ENCODE measurements at regions not wholly inside any gene's neighbourhood (a gene's known extent, or its start where the extent isn't known, plus 50 kb on each side); places are given as distances from the start of the nearest gene placed in this dataset.
"Not testable (repeated sequence)": the region's sequence is repeated elsewhere in the genome, so short reads cannot be mapped to it uniquely, and the experiment has no call there.

DNA sequence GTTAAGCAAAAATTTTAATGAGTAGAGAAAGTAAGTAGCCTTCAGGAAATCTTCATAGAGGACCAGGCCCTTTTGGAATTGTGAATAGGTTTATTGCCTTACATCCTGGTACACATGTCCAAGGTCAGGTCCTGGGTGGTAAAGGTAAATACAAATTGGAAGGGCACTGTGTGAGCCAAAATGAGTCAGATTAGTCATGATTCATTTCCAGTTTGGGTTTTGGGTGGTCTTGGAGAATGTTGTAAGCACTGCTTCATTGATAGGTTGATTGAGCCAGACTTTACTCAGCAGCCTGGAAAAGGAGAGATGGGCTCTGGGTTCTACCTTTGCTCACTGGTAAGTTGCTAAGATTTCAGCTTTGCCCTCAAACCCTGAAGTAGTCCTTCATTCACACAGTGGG lies 82.5 kb upstream of the ZNF169 start:
- no peak for DNase-seq (ENCODE audit: low read depth, low spot score)
- Histone ChIP-seq H3K36me3 (ENCODE audit: insufficient read depth, insufficient read length, low read length) (peaks cover 69% of the 10 kb centered on the region), H3K4me3 (ENCODE audit: insufficient read length, low read depth) (no peak overlapping the region), H3K9ac (ENCODE audit: insufficient read length, low read depth) (no peak overlapping the region), H3K27me3 (ENCODE audit: insufficient read depth, insufficient read length) (no peaks in the 10 kb centered on the region), H3K9me3 (ENCODE audit: insufficient read depth, low read length) (no peaks in the 10 kb centered on the region), H3K4me1 (ENCODE audit: insufficient read depth, insufficient read length) (no peaks in the 10 kb centered on the region)
- TF ChIP-seq SUZ12 (IDR thresholded peaks at IDR 0.05; ENCODE audit: extremely low read depth, insufficient read depth, insufficient read length) (no peak), YY1 (IDR thresholded peaks at IDR 0.05; ENCODE audit: insufficient read depth, insufficient read length) (no peak)

DNA sequence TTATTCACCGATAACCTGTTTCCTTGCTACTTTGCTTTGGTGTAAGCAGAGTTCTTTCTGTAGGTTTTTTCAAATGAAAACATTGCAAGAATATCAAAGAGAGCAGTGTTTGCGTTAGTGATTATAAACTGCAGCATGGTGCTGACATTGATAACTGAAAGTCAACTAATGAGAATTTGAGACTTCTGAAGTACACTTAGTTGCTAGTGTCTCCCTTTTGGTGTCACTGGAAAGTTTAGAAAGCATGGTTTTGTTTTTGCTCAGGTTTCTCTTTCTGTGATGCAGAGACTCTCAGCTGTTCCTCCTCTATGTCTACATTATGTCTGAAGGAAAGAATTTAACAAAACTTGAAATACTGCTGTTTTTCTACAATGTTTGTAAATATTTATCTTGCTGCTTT lies 80.2 kb upstream of the ZNF169 start:
- Histone ChIP-seq H3K36me3 (ENCODE audit: insufficient read depth, insufficient read length, low read length) (peaks cover 59% of the 10 kb centered on the region), H3K4me3 (ENCODE audit: insufficient read length, low read depth) (no peak overlapping the region), H3K9ac (ENCODE audit: insufficient read length, low read depth) (no peak overlapping the region), H3K4me1 (ENCODE audit: insufficient read depth, insufficient read length) (peaks cover 3% of the 10 kb centered on the region), H3K9me3 (ENCODE audit: insufficient read depth, low read length) (no peaks in the 10 kb centered on the region), H3K27me3 (ENCODE audit: insufficient read depth, insufficient read length) (no peaks in the 10 kb centered on the region)
- no peak for DNase-seq (ENCODE audit: low read depth, low spot score)
- TF ChIP-seq YY1 (IDR thresholded peaks at IDR 0.05; ENCODE audit: insufficient read depth, insufficient read length), result no peak
- no peak for TF ChIP-seq ZNF274 (IDR thresholded peaks at IDR 0.05; ENCODE audit: low read depth, low read length)
- no peak for TF ChIP-seq SUZ12 (IDR thresholded peaks at IDR 0.05; ENCODE audit: extremely low read depth, insufficient read depth, insufficient read length)

DNA sequence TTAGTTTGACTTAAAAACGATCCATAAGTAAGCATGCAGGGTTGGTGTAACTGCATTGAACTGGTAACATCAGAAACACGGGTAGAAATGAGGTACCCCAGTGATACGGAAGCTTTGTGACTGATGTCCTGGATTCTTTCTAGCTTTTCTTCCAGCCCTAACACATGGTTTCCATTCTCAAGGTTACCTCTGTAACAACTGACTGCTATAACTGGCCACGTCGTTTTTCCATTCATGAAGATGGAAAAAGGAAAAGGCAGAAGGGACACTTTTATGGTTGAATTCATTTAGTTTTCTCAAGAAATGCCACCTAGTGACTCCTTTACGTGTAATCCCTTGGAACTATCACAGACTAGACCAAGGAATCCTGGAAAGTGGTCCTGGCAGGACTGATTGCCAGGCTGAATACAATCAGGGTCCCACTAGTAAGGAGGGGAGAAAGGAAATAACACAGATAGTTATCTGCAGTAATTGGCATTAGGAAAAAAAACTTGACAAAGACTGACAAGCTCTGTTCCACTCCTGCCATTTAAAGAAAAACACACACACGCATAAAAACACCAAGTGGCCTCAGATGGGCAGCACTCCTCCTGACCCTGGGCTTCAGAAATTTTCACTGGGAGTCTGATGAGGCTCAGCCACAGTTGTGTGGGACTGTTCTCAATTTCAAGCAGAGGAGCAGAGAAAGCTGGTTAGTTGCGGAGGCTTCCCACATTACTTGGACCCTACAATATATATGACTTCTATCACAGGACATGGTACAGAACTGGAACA lies 77.5 kb upstream of the ZNF169 start:
- Histone ChIP-seq H3K4me1 (ENCODE audit: insufficient read depth, insufficient read length) (peaks cover 3% of the 10 kb centered on the region), H3K27me3 (ENCODE audit: insufficient read depth, insufficient read length) (no peaks in the 10 kb centered on the region), H3K4me3 (ENCODE audit: insufficient read length, low read depth) (no peak overlapping the region), H3K9ac (ENCODE audit: insufficient read length, low read depth) (no peak overlapping the region), H3K36me3 (ENCODE audit: insufficient read depth, insufficient read length, low read length) (peaks cover 33% of the 10 kb centered on the region), H3K9me3 (ENCODE audit: insufficient read depth, low read length) (no peaks in the 10 kb centered on the region)
- no peak for TF ChIP-seq SUZ12 (IDR thresholded peaks at IDR 0.05; ENCODE audit: extremely low read depth, insufficient read depth, insufficient read length)
- DNase-seq (ENCODE audit: low read depth, low spot score), result no peak

DNA sequence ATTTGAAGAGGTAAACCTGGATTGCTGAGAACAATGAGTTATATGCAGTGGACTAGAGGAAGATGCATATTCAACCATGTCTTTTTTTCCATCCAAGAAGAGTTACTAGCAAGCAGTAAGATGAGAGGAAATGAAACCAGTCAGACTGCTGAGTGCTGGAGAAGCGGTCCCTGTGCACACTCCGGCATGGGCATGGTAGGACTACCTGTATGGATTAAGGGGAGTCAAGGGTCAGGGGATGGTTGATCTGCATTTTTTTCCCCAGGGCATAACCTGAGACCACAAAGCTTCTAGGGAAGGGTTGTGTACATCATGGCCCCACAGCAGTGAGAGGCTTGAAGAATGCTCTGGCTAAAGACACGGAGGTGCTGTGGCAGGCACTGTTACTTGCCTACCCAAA lies 76.6 kb upstream of the ZNF169 start:
- Histone ChIP-seq H3K36me3 (ENCODE audit: insufficient read depth, insufficient read length, low read length) (peaks cover 23% of the 10 kb centered on the region), H3K4me3 (ENCODE audit: insufficient read length, low read depth) (no peak overlapping the region), H3K9me3 (ENCODE audit: insufficient read depth, low read length) (no peaks in the 10 kb centered on the region), H3K4me1 (ENCODE audit: insufficient read depth, insufficient read length) (peaks cover 3% of the 10 kb centered on the region), H3K27me3 (ENCODE audit: insufficient read depth, insufficient read length) (no peaks in the 10 kb centered on the region), H3K9ac (ENCODE audit: insufficient read length, low read depth) (no peak overlapping the region)
- TF ChIP-seq YY1 (IDR thresholded peaks at IDR 0.05; ENCODE audit: insufficient read depth, insufficient read length) (no peak), SUZ12 (IDR thresholded peaks at IDR 0.05; ENCODE audit: extremely low read depth, insufficient read depth, insufficient read length) (no peak), ZNF274 (IDR thresholded peaks at IDR 0.05; ENCODE audit: low read depth, low read length) (no peak)
- no peak for DNase-seq (ENCODE audit: low read depth, low spot score)

DNA sequence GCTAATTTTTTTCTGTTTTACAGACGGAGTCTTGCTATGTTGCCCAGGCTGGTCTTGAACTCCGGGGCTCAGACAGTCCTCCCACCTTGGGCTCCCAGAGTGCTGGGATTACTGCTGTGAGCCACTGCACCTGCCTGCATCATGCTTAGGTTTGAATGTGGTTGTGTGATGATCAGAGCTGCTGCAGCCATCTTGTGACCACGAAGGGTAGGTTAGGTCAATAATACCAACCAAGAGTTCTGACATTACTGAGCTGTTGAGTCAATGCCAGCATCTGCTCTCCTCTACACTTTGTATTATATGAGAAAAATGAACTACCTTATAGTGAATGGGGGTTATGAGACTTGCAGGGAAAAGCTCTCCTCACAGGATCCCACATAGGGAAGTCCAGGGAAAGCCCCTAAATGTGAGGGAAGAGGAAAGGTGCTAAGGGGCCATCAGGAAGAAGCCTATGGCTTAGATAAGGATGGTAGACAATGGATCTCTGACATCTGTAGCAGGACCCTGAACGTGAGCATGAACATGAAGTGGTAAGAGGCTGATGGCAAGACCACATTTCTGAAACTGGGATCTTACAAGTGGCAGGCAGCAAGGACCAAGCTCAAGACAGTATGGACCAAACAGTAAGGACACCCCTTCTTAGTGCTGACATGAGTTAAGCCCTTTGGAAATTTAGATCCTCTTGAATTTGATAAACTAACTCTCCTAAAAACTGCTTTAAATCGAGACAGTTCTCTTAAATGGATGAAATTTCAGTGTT lies 75.7 kb upstream of the ZNF169 start:
- DNase-seq (ENCODE audit: low read depth, low spot score), result no peak
- H3K4me3 ChIP-seq (ENCODE audit: insufficient read length, low read depth), result no peak overlapping the region
- peaks cover 19% of the 10 kb centered on the region for H3K36me3 ChIP-seq (ENCODE audit: insufficient read depth, insufficient read length, low read length)
- H3K4me1 ChIP-seq (ENCODE audit: insufficient read depth, insufficient read length), result peaks cover 3% of the 10 kb centered on the region
- H3K9ac ChIP-seq (ENCODE audit: insufficient read length, low read depth), result no peak overlapping the region
- TF ChIP-seq ZNF274 (IDR thresholded peaks at IDR 0.05; ENCODE audit: low read depth, low read length) (no peak), SUZ12 (IDR thresholded peaks at IDR 0.05; ENCODE audit: extremely low read depth, insufficient read depth, insufficient read length) (no peak), YY1 (IDR thresholded peaks at IDR 0.05; ENCODE audit: insufficient read depth, insufficient read length) (no peak)
- peaks cover 2% of the 10 kb centered on the region; the same call in 1 of the 2 replicates for H3K9me3 ChIP-seq (ENCODE audit: insufficient read depth, low read length)
- no peaks in the 10 kb centered on the region for H3K27me3 ChIP-seq (ENCODE audit: insufficient read depth, insufficient read length)

DNA sequence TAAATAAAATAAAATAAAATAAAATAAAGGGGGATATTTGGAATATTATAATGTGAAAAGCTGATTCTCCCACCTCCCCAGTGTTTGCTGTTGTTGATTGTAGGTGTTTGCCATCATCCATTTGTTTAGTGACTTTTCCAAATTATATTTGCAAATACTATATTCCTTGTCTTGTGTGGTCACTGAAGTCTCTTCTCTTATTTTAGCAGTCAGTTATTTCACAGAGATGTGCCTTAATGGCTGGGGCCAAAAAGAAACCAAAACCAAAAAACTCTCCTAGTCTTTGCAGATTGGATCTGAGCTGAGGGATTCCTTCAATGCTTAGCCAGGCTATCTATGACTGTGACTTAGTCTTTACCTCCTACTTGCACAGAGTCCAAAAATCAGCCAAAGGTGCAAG lies 70.9 kb upstream of the ZNF169 start:
- H3K9me3 ChIP-seq (ENCODE audit: insufficient read depth, low read length), result peaks cover 11% of the 10 kb centered on the region; the same call in 1 of the 2 replicates
- H3K4me3 ChIP-seq (ENCODE audit: insufficient read length, low read depth), result no peak overlapping the region
- H3K36me3 ChIP-seq (ENCODE audit: insufficient read depth, insufficient read length, low read length), result peaks cover 4% of the 10 kb centered on the region
- TF ChIP-seq SUZ12 (IDR thresholded peaks at IDR 0.05; ENCODE audit: extremely low read depth, insufficient read depth, insufficient read length) (no peak), ZNF274 (IDR thresholded peaks at IDR 0.05; ENCODE audit: low read depth, low read length) (no peak), YY1 (IDR thresholded peaks at IDR 0.05; ENCODE audit: insufficient read depth, insufficient read length) (no peak)
- H3K27me3 ChIP-seq (ENCODE audit: insufficient read depth, insufficient read length), result no peaks in the 10 kb centered on the region
- no peaks in the 10 kb centered on the region for H3K4me1 ChIP-seq (ENCODE audit: insufficient read depth, insufficient read length)
- DNase-seq (ENCODE audit: low read depth, low spot score), result no peak
- H3K9ac ChIP-seq (ENCODE audit: insufficient read length, low read depth), result no peak overlapping the region

DNA sequence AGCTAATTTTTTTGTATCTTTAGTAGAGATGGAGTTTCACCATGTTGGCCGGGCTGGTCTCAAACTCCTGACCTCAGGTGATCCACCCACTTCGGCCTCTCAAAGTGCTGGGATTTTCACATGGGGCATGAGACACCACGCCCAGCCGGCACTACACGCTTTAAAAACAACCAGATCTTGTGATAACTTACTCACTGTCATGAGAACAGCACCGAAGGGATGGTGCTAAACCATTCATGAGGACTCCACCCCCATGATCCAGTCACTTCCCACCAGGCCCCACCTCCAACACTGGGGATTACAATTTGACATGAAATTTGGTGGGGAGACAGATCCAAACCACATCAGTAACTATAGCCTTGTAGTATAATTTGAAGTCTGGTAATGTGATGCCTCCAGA lies 67.4 kb upstream of the ZNF169 start:
- not testable (repeated sequence) for H3K9ac ChIP-seq (ENCODE audit: insufficient read length, low read depth); H3K36me3 ChIP-seq (ENCODE audit: insufficient read depth, insufficient read length, low read length); H3K27me3 ChIP-seq (ENCODE audit: insufficient read depth, insufficient read length); H3K4me1 ChIP-seq (ENCODE audit: insufficient read depth, insufficient read length); DNase-seq (ENCODE audit: low read depth, low spot score); H3K4me3 ChIP-seq (ENCODE audit: insufficient read length, low read depth)
- peaks cover 23% of the 10 kb centered on the region; the same call in 1 of the 2 replicates for H3K9me3 ChIP-seq (ENCODE audit: insufficient read depth, low read length)
